Spleen (tissue), 7 donors: ENCODE measurements at regions not wholly inside any gene's neighbourhood (a gene's known extent, or its start where the extent isn't known, plus 50 kb on each side); places are given as distances from the start of the nearest gene placed in this dataset.

ENCODE experiments used
- CTCF ChIP-seq, 11 experiments: fragments of 200-600 bp in 7 of 11; fragments of 450-650 bp in 4 of 11; sonication (generic) in 4 of 11; IDR thresholded peaks in 8 of 11; conservative IDR thresholded peaks in 3 of 11; 1 replicate in 7 of 11; 2 replicates in 4 of 11; pipeline versions ENCODE4 v1.4.0 to v1.8.0; 2016 to 2021; ENCODE audit warnings: antibody characterized with exemption in 11 of 11, inconsistent platforms in 4 of 11, mild to moderate bottlenecking in 1 of 11
- POLR2A ChIP-seq, 3 donors: fragments of 450-650 bp; IDR thresholded peaks; one replicate each; pipeline ENCODE4 v1.5.1; 2017; ENCODE audit warnings: antibody characterized with exemption in 3 of 3, mild to moderate bottlenecking in 1 of 3
- donor health status: DM: no; HTN: no; CAD: no; lungs with moderate emphysema.
- donor health status: DM: no; HTN: no; CAD: no.
- donor health status: DM: no; HTN: no; CAD: no.

GRCh38 chr12:3967556-3968160, 94.5 kb upstream of the PARP11 start:
- no peak for TF ChIP-seq POLR2A (IDR thresholded peaks at IDR 0.05)
- no peak for TF ChIP-seq CTCF (IDR thresholded peaks at IDR 0.05 in 8 of 11, conservative IDR thresholded peaks at IDR 0.05 in 3 of 11)
